Esophagus (tissue), 2 donors: ENCODE measurements at regions not wholly inside any gene's neighbourhood (a gene's known extent, or its start where the extent isn't known, plus 50 kb on each side); places are given as distances from the start of the nearest gene placed in this dataset.

ENCODE experiments used
- H3K27ac ChIP-seq, 2 donors: one replicate each; pipeline ENCODE4 v1.5.1; 2013; ENCODE audit warnings: low read depth in 2 of 2, mild to moderate bottlenecking in 2 of 2, inconsistent platforms in 1 of 2, low read length in 1 of 2, moderate library complexity in 1 of 2
- H3K27me3 ChIP-seq, 2 donors: one replicate each; pipeline ENCODE4 v1.6.1; 2013; ENCODE audit warnings: low read length in 2 of 2, control low read depth in 1 of 2, mild to moderate bottlenecking in 1 of 2; ENCODE audit not compliant: insufficient read depth in 2 of 2, control insufficient read depth in 1 of 2
- H3K36me3 ChIP-seq, 2 donors: one replicate each; pipeline ENCODE4 v1.6.1; 2013; ENCODE audit warnings: low read length in 1 of 2; ENCODE audit not compliant: control insufficient read depth in 2 of 2, insufficient read depth in 2 of 2
- H3K4me1 ChIP-seq, 2 donors: one replicate each; pipeline ENCODE4 v1.6.1; 2013; ENCODE audit warnings: low read length in 1 of 2; ENCODE audit not compliant: control insufficient read depth in 2 of 2, insufficient read depth in 2 of 2
- H3K4me3 ChIP-seq, 2 donors: one replicate each; pipeline ENCODE4 v1.5.1; 2013; ENCODE audit warnings: low read length in 2 of 2, mild to moderate bottlenecking in 2 of 2, low read depth in 1 of 2, moderate library complexity in 1 of 2
- H3K9me3 ChIP-seq, 2 donors: one replicate each; pipeline ENCODE4 v1.6.1; 2013; ENCODE audit warnings: mild to moderate bottlenecking in 2 of 2, low read depth in 1 of 2, low read length in 1 of 2, moderate library complexity in 1 of 2; ENCODE audit not compliant: control insufficient read depth in 2 of 2, insufficient read depth in 1 of 2
- WGBS, 2 donors: extraction: QIAGEN DNeasy Blood & Tissue Kit; methylation state at CpG; one replicate each; pipeline ENCODE4 v1.1.7; 2013; 5-methylcytosine and 5-hydroxymethylcytosine counted together
- donor health status: healthy with polysubstance abuse.
- donor health status: Bipolar disorder and iron deficiency.

- WGBS, 2 donors: 87 to 93% methylated on average over 4 of the region's 4 CpGs
- H3K27ac ChIP-seq: no peak overlapping the region
- no peaks in the 10 kb centered on the region for H3K36me3 ChIP-seq
Measured at GRCh38 chr2:144893464-144893863, 373.5 kb upstream of the ZEB2 start.

GRCh38 chr2:144890828-144891227, 370.9 kb upstream of the ZEB2 start:
- Histone ChIP-seq H3K36me3 (no peaks in the 10 kb centered on the region), H3K9me3 (no peaks in the 10 kb centered on the region), H3K4me1 (no peaks in the 10 kb centered on the region), H3K4me3 (no peak overlapping the region), H3K27me3 (no peaks in the 10 kb centered on the region), H3K27ac (no peak overlapping the region)
- 55 to 66% methylated on average over 1 of the region's 1 CpG for WGBS, 2 donors

More at GRCh38 chr2:144893464-144893863, 373.5 kb upstream of the ZEB2 start:
- H3K4me1 ChIP-seq: no peaks in the 10 kb centered on the region
- no peaks in the 10 kb centered on the region for H3K27me3 ChIP-seq
- H3K4me3 ChIP-seq: no peak overlapping the region
- no peaks in the 10 kb centered on the region for H3K9me3 ChIP-seq

GRCh38 chr2:144889348-144889747, 369.4 kb upstream of the ZEB2 start:
- H3K27me3 ChIP-seq: no peaks in the 10 kb centered on the region
- H3K36me3 ChIP-seq: no peaks in the 10 kb centered on the region
- no peaks in the 10 kb centered on the region for H3K9me3 ChIP-seq
- H3K4me1 ChIP-seq: no peaks in the 10 kb centered on the region
- no peak overlapping the region for H3K27ac ChIP-seq
- 91 to 94% methylated on average over 5 of the region's 5 CpGs for WGBS, 2 donors
- H3K4me3 ChIP-seq: no peak overlapping the region

- H3K9me3 ChIP-seq: no peaks in the 10 kb centered on the region
- no peaks in the 10 kb centered on the region for H3K36me3 ChIP-seq
- 21 to 39% methylated on average over 3 of the region's 3 CpGs for WGBS, 2 donors
- H3K27me3 ChIP-seq: no peaks in the 10 kb centered on the region
- H3K4me1 ChIP-seq: no peaks in the 10 kb centered on the region
- no peak overlapping the region for H3K27ac ChIP-seq
- H3K4me3 ChIP-seq: no peak overlapping the region
Measured at GRCh38 chr2:144886862-144887261, 366.9 kb upstream of the ZEB2 start.

- no peaks in the 10 kb centered on the region for H3K36me3 ChIP-seq
- no peaks in the 10 kb centered on the region for H3K9me3 ChIP-seq
- H3K27me3 ChIP-seq: no peaks in the 10 kb centered on the region
- 90 to 92% methylated on average over 8 of the region's 8 CpGs for WGBS, 2 donors
- H3K4me3 ChIP-seq: no peak overlapping the region
- H3K27ac ChIP-seq: no peak overlapping the region
- no peaks in the 10 kb centered on the region for H3K4me1 ChIP-seq
Measured at GRCh38 chr2:144877893-144878292, 358.0 kb upstream of the ZEB2 start.

- Histone ChIP-seq H3K27ac (no peak overlapping the region), H3K36me3 (no peaks in the 10 kb centered on the region), H3K9me3 (no peaks in the 10 kb centered on the region), H3K4me3 (no peak overlapping the region), H3K4me1 (no peaks in the 10 kb centered on the region), H3K27me3 (no peaks in the 10 kb centered on the region)
- WGBS, 2 donors: 82 to 84% methylated on average over 4 of the region's 4 CpGs
Measured at GRCh38 chr2:144876013-144876412, 356.1 kb upstream of the ZEB2 start.

GRCh38 chr2:144875290-144875969, 355.5 kb upstream of the ZEB2 start:
- Histone ChIP-seq H3K27me3 (no peaks in the 10 kb centered on the region), H3K27ac (no peak overlapping the region)
- WGBS, 2 donors: 66 to 68% methylated on average over 3 of the region's 3 CpGs

GRCh38 chr2:144865670-144866069, 345.8 kb upstream of the ZEB2 start:
- H3K36me3 ChIP-seq: no peaks in the 10 kb centered on the region
- WGBS, 2 donors: 94 to 100% methylated on average over 1 of the region's 1 CpG
- no peaks in the 10 kb centered on the region for H3K27me3 ChIP-seq
- H3K4me1 ChIP-seq: no peaks in the 10 kb centered on the region
- no peak overlapping the region for H3K4me3 ChIP-seq
- H3K27ac ChIP-seq: no peak overlapping the region
- no peaks in the 10 kb centered on the region for H3K9me3 ChIP-seq

More at GRCh38 chr2:144875290-144875969, 355.5 kb upstream of the ZEB2 start:
- Histone ChIP-seq H3K36me3 (no peaks in the 10 kb centered on the region), H3K9me3 (no peaks in the 10 kb centered on the region), H3K4me3 (no peak overlapping the region), H3K4me1 (no peaks in the 10 kb centered on the region)

GRCh38 chr2:144859716-144860115, 339.8 kb upstream of the ZEB2 start:
- peaks cover 0 to 2% of the 10 kb centered on the region in 2 donors for H3K4me1 ChIP-seq
- no peaks in the 10 kb centered on the region for H3K27me3 ChIP-seq
- no peaks in the 10 kb centered on the region for H3K9me3 ChIP-seq
- H3K27ac ChIP-seq: no peak overlapping the region
- no peaks in the 10 kb centered on the region for H3K36me3 ChIP-seq
- WGBS, 2 donors: 71 to 78% methylated on average over 4 of the region's 4 CpGs
- no peak overlapping the region for H3K4me3 ChIP-seq

GRCh38 chr2:144858211-144858610, 338.3 kb upstream of the ZEB2 start:
- peaks cover 0 to 2% of the 10 kb centered on the region in 2 donors for H3K4me1 ChIP-seq
- H3K9me3 ChIP-seq: no peaks in the 10 kb centered on the region
- WGBS, 2 donors: 79 to 82% methylated on average over 4 of the region's 4 CpGs
- no peaks in the 10 kb centered on the region for H3K27me3 ChIP-seq
- H3K27ac ChIP-seq: no peak overlapping the region
- no peak overlapping the region for H3K4me3 ChIP-seq
- H3K36me3 ChIP-seq: no peaks in the 10 kb centered on the region
